Transverse colon (tissue), 4 donors: ENCODE measurements at regions not wholly inside any gene's neighbourhood (a gene's known extent, or its start where the extent isn't known, plus 50 kb on each side); places are given as distances from the start of the nearest gene placed in this dataset.

Experiments used
- POLR2A ChIP-seq: fragments of 450-650 bp; IDR thresholded peaks from one replicate; pipeline ENCODE4 v1.6.1; 2016; ENCODE audit warnings: antibody characterized with exemption, mild to moderate bottlenecking, moderate library complexity
- POLR2AphosphoS5 ChIP-seq, 3 donors: sonication (generic); formaldehyde crosslinking; IDR thresholded peaks; one replicate each; pipeline ENCODE4 v1.6.1; 2016; ENCODE audit warnings: antibody characterized with exemption in 3 of 3
- TF ChIP-seq, protein P1 (sequence below), 5 experiments: fragments of 200-600 bp in 3 of 5; fragments of 450-650 bp in 2 of 5; sonication (generic) in 3 of 5; IDR thresholded peaks; 1 replicate in 2 of 5; 2 replicates in 3 of 5; pipeline ENCODE4 v1.5.1; 2016 to 2017; ENCODE audit warnings: antibody characterized with exemption in 5 of 5, inconsistent platforms in 3 of 5, mild to moderate bottlenecking in 2 of 5, moderate library complexity in 1 of 5

GRCh38 chr6:153373869-153374268 is 242.8 kb upstream of the RGS17 start:
- TF ChIP-seq, protein P1, sequence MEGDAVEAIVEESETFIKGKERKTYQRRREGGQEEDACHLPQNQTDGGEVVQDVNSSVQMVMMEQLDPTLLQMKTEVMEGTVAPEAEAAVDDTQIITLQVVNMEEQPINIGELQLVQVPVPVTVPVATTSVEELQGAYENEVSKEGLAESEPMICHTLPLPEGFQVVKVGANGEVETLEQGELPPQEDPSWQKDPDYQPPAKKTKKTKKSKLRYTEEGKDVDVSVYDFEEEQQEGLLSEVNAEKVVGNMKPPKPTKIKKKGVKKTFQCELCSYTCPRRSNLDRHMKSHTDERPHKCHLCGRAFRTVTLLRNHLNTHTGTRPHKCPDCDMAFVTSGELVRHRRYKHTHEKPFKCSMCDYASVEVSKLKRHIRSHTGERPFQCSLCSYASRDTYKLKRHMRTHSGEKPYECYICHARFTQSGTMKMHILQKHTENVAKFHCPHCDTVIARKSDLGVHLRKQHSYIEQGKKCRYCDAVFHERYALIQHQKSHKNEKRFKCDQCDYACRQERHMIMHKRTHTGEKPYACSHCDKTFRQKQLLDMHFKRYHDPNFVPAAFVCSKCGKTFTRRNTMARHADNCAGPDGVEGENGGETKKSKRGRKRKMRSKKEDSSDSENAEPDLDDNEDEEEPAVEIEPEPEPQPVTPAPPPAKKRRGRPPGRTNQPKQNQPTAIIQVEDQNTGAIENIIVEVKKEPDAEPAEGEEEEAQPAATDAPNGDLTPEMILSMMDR (IDR thresholded peaks at IDR 0.05) = no peak
- TF ChIP-seq POLR2AphosphoS5 (IDR thresholded peaks at IDR 0.05) (no peak), POLR2A (no peak)
